Endometrial microvascular endothelial cells (primary cell): ENCODE measurements at regions not wholly inside any gene's neighbourhood (a gene's known extent, or its start where the extent isn't known, plus 50 kb on each side); places are given as distances from the start of the nearest gene placed in this dataset.

Source experiments
- in situ Hi-C: cut with HindIII; loops from 2 replicates; pipeline ENCODE4 v1.10.0; 2017; ENCODE audit warnings: low sequenced_read_pairs, low pct_unique_long_range_greater_than_20kb; ENCODE audit errors: inconsistent ontology term

DNA sequence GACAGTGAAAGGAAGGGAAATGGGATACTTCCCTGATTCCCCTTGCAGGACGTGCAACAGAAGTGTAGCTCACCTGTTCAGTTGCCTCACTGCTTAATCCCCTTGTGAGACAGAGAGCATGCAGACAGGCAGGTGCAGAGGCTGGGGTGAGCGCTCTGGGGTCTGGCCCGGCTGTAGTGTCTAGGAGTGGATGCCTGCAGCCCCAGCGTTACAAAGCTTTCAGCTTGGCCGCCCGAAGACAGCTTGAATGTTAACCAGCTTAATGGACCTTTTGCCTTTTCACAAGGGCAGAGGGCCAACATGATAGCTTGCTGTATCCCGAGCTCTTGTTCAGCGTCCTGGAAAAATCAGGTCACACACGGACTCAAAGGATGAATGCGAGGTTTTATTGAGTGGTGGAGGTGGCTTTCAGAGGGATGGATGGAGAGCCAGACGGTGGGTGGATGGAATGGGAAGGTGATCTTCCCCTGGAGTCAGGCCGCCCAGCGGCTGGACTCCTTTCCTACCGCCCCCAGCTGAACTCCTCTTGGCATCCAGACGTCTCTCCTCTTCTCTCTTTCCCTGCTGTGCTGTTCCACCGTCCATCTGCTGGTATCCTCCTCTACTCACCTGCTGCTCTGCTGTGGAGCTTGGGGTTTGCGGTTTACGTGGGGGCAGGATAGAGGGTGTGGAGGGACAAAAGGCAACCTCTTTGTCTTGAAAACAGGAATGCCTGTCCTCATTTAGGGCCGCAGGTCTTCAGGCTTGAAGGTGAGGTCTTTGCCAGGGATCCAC, 86.2 kb upstream of the RESF1 start:
- in situ Hi-C loops: loop anchor here (25.0 kb wide), 1 partner anchor 136 kb away; the partner anchor contains the start of gene AMN1

DNA sequence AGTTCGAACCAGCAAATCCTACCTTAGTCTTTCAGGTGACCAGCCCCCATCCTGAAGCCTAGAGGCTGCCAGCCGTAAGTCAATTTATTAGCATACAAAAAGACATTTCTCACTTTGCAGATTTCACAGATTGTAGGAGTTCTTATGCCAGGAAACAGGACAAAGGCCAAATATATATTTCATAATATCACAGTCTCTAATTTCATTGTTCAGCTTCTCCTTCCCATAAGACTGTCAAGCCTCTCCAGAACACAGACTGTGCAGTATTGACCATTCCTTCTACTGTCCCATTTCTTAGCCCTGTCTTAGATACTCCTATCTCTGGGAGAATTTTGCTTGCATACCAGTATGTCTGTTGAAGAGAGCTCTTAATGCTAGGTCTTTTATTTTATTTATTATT, 89.2 kb upstream of the RESF1 start:
- in situ Hi-C loops: loop anchor here (25.0 kb wide), 1 partner anchor 133 kb away; the partner anchor contains the start of gene AMN1

GRCh38 chr12:31868965-31869364, 90.2 kb upstream of the RESF1 start:
- in situ Hi-C loops: loop anchor here (25.0 kb wide), 1 partner anchor 132 kb away; the partner anchor contains the start of gene AMN1

DNA sequence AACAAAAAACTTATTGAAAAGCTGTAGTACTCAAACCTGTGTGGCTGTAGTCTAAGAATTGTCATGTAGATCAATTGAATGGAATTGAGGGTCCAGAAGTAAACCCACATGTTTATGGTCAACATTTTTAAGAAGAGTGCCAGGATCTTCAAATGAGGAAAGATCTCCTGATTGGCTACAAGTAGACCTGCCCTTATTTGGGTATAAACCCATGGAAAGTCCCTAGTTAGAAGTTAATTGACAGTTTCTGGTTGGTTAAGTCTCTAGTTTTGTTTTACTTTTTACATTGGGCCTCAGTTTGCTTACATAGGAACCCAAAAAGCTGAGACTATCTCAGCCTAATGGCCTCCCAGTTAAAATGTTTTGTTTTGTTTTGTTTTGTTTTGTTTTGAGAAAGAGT, 91.9 kb upstream of the RESF1 start:
- in situ Hi-C loops: loop anchor here (25.0 kb wide), 1 partner anchor 130 kb away; the partner anchor contains the start of gene AMN1

GRCh38 chr12:31866523-31866922, 92.7 kb upstream of the RESF1 start:
- in situ Hi-C loops: loop anchor here (25.0 kb wide), 1 partner anchor 129 kb away; the partner anchor contains the start of gene AMN1

DNA sequence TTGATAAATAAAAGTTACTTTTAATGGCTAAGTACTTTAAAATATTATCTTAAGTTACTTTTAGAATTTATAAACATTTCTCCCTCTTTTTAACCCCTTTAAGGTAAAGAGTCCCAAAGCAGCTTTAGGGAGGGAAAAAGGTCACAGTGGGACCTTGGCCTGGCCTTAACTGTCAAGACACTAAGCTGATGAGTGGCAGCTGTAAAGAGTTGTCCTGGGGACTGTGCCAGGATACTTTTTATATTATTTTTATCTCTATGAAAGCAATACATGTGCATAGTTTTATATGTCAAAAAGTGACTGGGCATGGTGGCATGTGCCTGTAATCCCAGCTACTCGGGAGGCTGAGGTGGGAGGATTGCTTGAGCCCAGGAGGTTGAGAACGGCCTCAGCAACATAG, 94.2 kb upstream of the RESF1 start:
- in situ Hi-C loops: loop anchor here (25.0 kb wide), 1 partner anchor 128 kb away; the partner anchor contains the start of gene AMN1

GRCh38 chr12:31861360-31861759, 97.9 kb upstream of the RESF1 start:
- in situ Hi-C loops: loop anchor here (25.0 kb wide), 1 partner anchor 124 kb away; the partner anchor contains the start of gene AMN1

- in situ Hi-C loops: loop anchor here (25.0 kb wide), 1 partner anchor 123 kb away; the partner anchor contains the start of gene AMN1
Measured at GRCh38 chr12:31860401-31860800, 98.8 kb upstream of the RESF1 start.

DNA sequence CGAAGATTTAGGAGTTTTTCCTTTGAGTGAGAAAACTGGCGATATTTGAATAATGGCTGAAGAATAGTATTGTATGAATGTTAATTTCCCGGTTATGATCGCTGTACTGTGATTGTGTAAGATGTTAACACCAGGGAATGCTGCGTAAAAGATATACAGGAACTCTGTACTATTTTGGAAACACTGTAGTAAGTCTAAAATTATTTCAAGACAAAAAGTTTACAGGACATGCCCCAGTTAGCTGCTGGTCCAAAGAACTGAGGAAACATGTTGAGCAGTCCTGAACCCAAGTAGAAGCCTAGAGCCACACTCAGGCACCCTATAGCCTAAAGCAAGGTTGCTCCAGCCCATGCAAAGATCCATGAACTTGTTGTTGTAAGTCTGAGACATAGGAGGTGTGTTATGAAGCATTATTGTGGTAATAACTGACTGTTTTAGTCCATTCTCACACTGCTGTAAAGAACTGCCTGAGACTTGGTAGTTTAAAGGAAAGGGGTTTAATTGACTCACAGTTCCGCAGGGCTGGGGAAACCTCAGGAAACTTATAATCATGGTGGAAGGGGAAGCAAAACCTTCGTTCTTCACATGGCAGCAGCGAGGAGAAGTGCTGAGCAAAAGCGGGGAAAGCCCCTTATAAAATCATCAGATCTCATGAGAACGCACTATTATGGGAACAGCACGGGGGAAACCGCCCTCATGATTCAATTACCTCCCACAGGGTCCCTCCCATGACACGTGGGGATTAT, 99.8 kb upstream of the RESF1 start:
- in situ Hi-C loops: loop anchor here (25.0 kb wide), 1 partner anchor 122 kb away; the partner anchor contains the start of gene AMN1

- in situ Hi-C loops: loop anchor here (25.0 kb wide), 1 partner anchor 118 kb away; the partner anchor contains the start of gene AMN1
Measured at GRCh38 chr12:31855427-31855826, 103.8 kb upstream of the RESF1 start.

DNA sequence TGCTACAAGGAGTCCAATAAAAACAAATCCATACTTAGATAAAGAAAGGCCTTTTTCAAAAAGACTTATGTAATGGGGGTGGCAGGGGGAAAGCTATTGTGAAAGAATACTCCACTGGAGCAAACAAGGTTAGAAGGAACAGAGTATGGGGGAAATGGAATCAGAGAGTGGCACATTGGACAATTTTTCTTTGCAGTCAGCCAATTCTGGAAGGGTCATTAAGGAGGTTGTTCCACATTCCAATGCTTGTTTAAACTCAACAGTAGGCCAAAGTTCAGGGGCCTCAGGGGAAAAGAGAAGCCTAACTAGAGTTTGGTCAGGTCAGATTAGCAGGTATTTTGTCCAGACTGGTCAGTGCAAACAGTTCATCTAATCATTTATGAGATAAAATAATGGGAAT, 105.2 kb upstream of the RESF1 start:
- in situ Hi-C loops: loop anchor here (25.0 kb wide), 1 partner anchor 117 kb away; the partner anchor contains the start of gene AMN1

DNA sequence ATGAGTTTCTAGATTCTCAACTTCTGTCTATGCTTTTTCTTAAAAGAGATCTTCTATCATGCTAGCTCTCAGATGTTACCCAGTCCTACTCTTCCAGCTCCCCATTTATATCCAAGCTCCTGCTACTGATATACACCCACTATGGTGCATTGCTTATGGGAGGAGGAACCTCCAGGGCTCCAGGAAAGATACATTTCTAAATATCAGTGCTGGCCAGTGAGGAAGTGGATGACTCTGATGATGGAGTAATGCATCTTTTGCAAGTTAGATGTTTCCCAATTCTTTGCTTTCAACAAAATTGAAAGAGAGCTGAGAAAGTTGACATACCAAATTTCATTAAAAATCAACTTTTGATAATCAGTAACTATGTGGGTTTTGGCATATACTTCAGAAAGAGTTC, 105.7 kb upstream of the RESF1 start:
- in situ Hi-C loops: loop anchor here (25.0 kb wide), 1 partner anchor 116 kb away; the partner anchor contains the start of gene AMN1

- in situ Hi-C loops: loop anchor here (25.0 kb wide), 1 partner anchor 113 kb away; the partner anchor contains the start of gene AMN1
Measured at GRCh38 chr12:31850268-31850667, 108.9 kb upstream of the RESF1 start.

GRCh38 chr12:31849090-31849687, 110.0 kb upstream of the RESF1 start:
- in situ Hi-C loops: no loop called here

GRCh38 chr12:31846405-31846804, 112.8 kb upstream of the RESF1 start:
- in situ Hi-C loops: no loop called here

DNA sequence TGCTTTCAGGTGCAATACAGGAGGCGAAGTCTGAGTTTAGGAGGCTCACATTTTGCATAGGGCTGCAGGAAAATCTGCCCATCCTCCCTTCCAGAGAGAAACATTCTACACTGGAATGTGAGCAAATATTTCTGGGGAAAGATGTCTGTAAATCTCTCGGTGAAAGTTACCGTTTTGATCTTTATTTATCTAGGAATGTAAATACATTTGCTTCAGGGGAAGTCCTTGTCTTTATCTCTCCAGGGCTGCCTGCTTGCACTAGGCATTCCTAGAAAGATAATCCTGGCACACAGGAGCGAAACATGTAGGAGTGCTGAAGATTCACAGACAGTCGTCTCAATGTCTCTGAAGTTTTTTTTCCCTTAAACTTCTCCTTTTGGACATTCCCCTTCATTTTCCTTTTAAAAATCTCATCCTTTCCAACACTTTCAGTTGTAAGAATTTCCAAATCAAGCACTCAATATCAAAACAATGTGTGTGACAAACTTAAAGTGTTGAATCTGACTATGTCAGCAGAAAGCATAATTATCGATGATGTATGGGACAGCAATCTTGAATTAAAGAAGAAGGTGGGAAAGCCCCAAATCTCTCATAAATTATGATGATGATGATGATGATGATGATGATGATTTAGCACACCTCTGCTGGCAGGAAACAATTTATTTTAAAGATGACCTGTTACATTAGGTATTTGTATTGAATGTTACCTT, 113.4 kb upstream of the RESF1 start:
- in situ Hi-C loops: no loop called here

DNA sequence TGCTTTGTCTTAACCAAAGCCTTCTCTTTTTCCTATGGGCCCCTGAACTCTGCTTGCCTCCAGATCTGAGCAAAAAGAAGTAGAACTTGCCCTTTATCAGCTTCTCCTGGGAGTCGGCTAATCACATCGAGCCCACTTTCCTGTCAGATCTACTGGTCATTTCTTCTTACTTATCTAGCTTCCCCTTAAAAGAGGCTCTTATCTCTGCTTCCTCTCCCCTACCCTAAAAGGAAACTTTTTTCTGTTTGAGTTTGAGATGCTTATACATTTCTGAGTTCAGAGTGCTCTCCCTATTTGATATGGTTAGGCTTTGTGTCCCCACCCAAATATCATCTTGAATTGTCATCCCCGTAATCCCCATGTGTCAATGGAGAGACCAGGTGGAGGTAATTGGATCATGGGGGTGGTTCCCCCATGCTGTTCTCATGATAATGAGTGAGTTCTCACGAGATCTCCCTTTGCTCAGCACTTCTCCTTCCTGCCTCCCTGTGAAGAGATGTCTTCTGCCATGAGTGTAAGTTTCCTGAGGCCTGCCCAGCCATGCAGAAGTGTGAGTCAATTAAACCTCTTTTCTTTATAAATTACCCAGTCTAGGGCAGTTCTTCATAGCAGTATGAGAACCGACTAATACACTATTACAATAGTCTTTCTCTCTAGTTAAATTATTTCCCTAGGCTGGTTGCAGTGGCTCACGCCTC, 114.7 kb upstream of the AMN1 start:
- in situ Hi-C loops: no loop called here

GRCh38 chr12:31837913-31838312, 109.1 kb upstream of the AMN1 start:
- in situ Hi-C loops: no loop called here
